ENCODE measurements at regions not wholly inside any gene's neighbourhood (a gene's known extent, or its start where the extent isn't known, plus 50 kb on each side); places are given as distances from the start of the nearest gene placed in this dataset.

GRCh38 chr2:129408570-129408969 is 570.9 kb upstream of the RAB6C start:
- no peak for TF ChIP-seq POLR2A (IDR thresholded peaks at IDR 0.05)
- TF ChIP-seq, protein P1, sequence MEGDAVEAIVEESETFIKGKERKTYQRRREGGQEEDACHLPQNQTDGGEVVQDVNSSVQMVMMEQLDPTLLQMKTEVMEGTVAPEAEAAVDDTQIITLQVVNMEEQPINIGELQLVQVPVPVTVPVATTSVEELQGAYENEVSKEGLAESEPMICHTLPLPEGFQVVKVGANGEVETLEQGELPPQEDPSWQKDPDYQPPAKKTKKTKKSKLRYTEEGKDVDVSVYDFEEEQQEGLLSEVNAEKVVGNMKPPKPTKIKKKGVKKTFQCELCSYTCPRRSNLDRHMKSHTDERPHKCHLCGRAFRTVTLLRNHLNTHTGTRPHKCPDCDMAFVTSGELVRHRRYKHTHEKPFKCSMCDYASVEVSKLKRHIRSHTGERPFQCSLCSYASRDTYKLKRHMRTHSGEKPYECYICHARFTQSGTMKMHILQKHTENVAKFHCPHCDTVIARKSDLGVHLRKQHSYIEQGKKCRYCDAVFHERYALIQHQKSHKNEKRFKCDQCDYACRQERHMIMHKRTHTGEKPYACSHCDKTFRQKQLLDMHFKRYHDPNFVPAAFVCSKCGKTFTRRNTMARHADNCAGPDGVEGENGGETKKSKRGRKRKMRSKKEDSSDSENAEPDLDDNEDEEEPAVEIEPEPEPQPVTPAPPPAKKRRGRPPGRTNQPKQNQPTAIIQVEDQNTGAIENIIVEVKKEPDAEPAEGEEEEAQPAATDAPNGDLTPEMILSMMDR (IDR thresholded peaks at IDR 0.05) = no peak

Data from thyroid gland (tissue), 4 donors.